Fibroblast of peridontal ligament (primary cell): ENCODE measurements at regions not wholly inside any gene's neighbourhood (a gene's known extent, or its start where the extent isn't known, plus 50 kb on each side); places are given as distances from the start of the nearest gene placed in this dataset.
A peak's percentile ranks its signal among the peaks of the same experiment; 100 is the strongest.

Experiments used
- DNase-seq: peaks from one replicate; pipeline ENCODE4 v3.0.0-alpha.2; 2010; ENCODE audit errors: extremely low read depth

- DNase-seq: peak; percentile 82
These were observed 145.7 kb upstream of the GLI2 start for GRCh38 chr2:120589771-120590608.

- no peak for DNase-seq
These were observed 144.8 kb upstream of the GLI2 start for GRCh38 chr2:120590841-120591240.

- DNase-seq: no peak
These were observed 144.1 kb upstream of the GLI2 start for GRCh38 chr2:120591572-120591971.

GRCh38 chr2:120592084-120592483 is 143.6 kb upstream of the GLI2 start:
- no peak for DNase-seq

GRCh38 chr2:120593921-120594686 is 141.6 kb upstream of the GLI2 start:
- DNase-seq: no peak

- DNase-seq: no peak
These were observed 140.6 kb upstream of the GLI2 start for GRCh38 chr2:120594856-120595685.

GRCh38 chr2:120595739-120596138 is 139.9 kb upstream of the GLI2 start:
- no peak for DNase-seq

- no peak for DNase-seq
These were observed 139.4 kb upstream of the GLI2 start for GRCh38 chr2:120596191-120596811.

GRCh38 chr2:120596990-120597594 is 138.6 kb upstream of the GLI2 start:
- peak; percentile 66 for DNase-seq

GRCh38 chr2:120597595-120598193 is 138.0 kb upstream of the GLI2 start:
- DNase-seq: no peak

- no peak for DNase-seq
These were observed 137.3 kb upstream of the GLI2 start for GRCh38 chr2:120598416-120598815.

- no peak for DNase-seq
These were observed 136.6 kb upstream of the GLI2 start for GRCh38 chr2:120599072-120599471.

- no peak for DNase-seq
These were observed 136.0 kb upstream of the GLI2 start for GRCh38 chr2:120599656-120600055.

- DNase-seq: no peak
These were observed 135.3 kb upstream of the GLI2 start for GRCh38 chr2:120600335-120600734.

GRCh38 chr2:120600786-120601185 is 134.9 kb upstream of the GLI2 start:
- no peak for DNase-seq

GRCh38 chr2:120601566-120601965 is 134.1 kb upstream of the GLI2 start:
- DNase-seq: no peak

GRCh38 chr2:120602251-120602650 is 133.4 kb upstream of the GLI2 start:
- DNase-seq: peak; percentile 5

GRCh38 chr2:120604767-120605166 is 130.9 kb upstream of the GLI2 start:
- no peak for DNase-seq

- no peak for DNase-seq
These were observed 130.3 kb upstream of the GLI2 start for GRCh38 chr2:120605231-120605935.

GRCh38 chr2:120606280-120606679 is 129.4 kb upstream of the GLI2 start:
- no peak for DNase-seq
